Neural crest cell (in vitro differentiated cells): ENCODE measurements at regions not wholly inside any gene's neighbourhood (a gene's known extent, or its start where the extent isn't known, plus 50 kb on each side); places are given as distances from the start of the nearest gene placed in this dataset.
"Not testable (repeated sequence)": the region's sequence is repeated elsewhere in the genome, so short reads cannot be mapped to it uniquely, and the experiment has no call there.

Experiments used
- DNase-seq: peaks from one replicate; pipeline ENCODE4 v3.0.0; 2021; ENCODE audit warnings: low read depth, mixed read lengths, low spot score
- H3K27ac Mint-ChIP-seq: one replicate; pipeline ENCODE4 v1.8.0; 2021; ENCODE audit warnings: mild to moderate bottlenecking, mixed read lengths; ENCODE audit not compliant: unreplicated experiment
- H3K27me3 Mint-ChIP-seq: 2 replicates; pipeline ENCODE4 v1.8.0; 2021; ENCODE audit warnings: low read depth, mild to moderate bottlenecking, mixed read lengths
- H3K36me3 Mint-ChIP-seq: 2 replicates; pipeline ENCODE4 v1.8.0; 2021; ENCODE audit warnings: low read depth, mild to moderate bottlenecking, mixed read lengths
- H3K4me1 Mint-ChIP-seq: 2 replicates; pipeline ENCODE4 v1.8.0; 2021; ENCODE audit warnings: mixed read lengths
- H3K4me3 Mint-ChIP-seq: one replicate; pipeline ENCODE4 v1.8.0; 2021; ENCODE audit warnings: mild to moderate bottlenecking, mixed read lengths
- H3K9me3 Mint-ChIP-seq: 2 replicates; pipeline ENCODE4 v1.8.0; 2021; ENCODE audit warnings: mixed read lengths
- TF ChIP-seq, protein P1 (sequence below): fragments of 200-600 bp; sonication (generic); conservative IDR thresholded peaks from 2 replicates; pipeline ENCODE4 v1.5.0; 2021; ENCODE audit warnings: antibody characterized with exemption, mild to moderate bottlenecking

DNA sequence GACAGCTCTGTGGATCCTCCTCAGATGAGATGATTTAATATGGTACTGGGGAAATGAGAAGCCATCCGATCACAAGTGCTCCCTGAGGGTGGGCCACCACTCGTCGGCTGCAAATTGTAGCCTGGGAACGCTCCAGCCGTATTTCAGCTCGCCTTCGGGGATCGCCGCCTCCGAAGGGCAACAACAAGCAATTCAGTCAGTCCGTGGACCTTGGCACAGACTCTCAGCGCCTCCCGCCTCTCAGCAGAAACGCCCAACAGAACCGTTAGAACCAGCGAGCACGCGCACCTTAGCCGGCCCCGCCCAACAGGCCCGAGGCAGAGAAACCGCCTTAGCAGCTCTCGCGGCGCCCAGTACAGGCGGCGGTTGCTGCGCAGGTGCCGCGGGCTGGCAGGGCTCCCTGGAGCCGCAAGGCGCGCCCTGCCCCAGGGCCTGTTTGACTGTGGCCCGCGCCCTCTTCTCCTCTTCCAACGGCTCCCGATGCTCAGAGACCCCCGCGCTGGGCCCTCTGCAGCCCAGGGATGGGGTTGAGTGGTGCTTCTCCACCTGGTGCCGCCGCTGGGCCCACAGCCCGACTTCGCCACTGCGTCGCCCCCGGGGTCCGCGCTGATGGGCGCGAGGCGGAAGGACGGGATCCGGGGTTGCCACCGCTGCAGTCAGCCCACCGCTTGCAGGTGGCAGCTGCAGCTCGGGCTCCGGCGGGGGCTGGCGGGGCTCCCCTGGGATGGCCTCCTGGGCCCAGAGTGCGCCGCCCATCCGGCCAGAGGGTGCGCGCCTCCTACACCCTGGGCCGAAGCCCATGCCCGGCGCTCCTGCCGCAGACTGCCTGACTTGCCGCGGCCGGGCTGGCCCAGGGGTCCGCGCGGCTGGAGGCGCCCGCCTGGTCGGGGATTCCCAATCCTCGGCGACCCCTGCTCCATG, 77.9 kb upstream of the PABPC3 start:
- not testable (repeated sequence) for H3K4me1 Mint-ChIP-seq, H3K36me3 Mint-ChIP-seq, H3K27ac Mint-ChIP-seq, H3K9me3 Mint-ChIP-seq, DNase-seq
- peak overlapping the region; percentile 85 for H3K4me3 Mint-ChIP-seq
- H3K27me3 Mint-ChIP-seq, result peaks cover 68% of the 10 kb centered on the region

DNA sequence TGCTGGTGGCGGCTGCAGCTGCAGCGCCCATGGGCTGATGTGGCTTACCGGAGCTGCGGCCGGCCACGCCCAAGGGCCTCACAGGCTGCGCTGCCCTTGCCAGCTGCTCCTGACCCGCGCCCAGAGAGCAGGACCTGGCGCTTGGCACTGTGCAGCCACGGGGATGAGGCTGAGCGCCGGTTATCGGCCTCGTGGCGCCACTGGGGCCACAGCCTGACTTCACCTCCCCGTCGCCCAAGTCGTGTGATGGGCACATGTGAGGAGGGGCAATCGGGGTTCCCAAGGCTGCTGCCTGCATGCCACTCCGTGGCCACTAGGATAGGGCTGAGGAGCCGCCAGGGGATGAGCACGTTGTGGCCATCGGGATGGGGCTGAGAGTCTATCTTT, 77.2 kb upstream of the PABPC3 start:
- no peak for DNase-seq
- Mint-ChIP-seq H3K9me3 (no peaks in the 10 kb centered on the region), H3K27me3 (peaks cover 68% of the 10 kb centered on the region), H3K36me3 (no peaks in the 10 kb centered on the region), H3K4me3 (peak overlapping the region; percentile 34), H3K4me1 (peaks cover 8% of the 10 kb centered on the region), H3K27ac (no peak overlapping the region)
- TF ChIP-seq, protein P1, sequence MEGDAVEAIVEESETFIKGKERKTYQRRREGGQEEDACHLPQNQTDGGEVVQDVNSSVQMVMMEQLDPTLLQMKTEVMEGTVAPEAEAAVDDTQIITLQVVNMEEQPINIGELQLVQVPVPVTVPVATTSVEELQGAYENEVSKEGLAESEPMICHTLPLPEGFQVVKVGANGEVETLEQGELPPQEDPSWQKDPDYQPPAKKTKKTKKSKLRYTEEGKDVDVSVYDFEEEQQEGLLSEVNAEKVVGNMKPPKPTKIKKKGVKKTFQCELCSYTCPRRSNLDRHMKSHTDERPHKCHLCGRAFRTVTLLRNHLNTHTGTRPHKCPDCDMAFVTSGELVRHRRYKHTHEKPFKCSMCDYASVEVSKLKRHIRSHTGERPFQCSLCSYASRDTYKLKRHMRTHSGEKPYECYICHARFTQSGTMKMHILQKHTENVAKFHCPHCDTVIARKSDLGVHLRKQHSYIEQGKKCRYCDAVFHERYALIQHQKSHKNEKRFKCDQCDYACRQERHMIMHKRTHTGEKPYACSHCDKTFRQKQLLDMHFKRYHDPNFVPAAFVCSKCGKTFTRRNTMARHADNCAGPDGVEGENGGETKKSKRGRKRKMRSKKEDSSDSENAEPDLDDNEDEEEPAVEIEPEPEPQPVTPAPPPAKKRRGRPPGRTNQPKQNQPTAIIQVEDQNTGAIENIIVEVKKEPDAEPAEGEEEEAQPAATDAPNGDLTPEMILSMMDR, result no peak

DNA sequence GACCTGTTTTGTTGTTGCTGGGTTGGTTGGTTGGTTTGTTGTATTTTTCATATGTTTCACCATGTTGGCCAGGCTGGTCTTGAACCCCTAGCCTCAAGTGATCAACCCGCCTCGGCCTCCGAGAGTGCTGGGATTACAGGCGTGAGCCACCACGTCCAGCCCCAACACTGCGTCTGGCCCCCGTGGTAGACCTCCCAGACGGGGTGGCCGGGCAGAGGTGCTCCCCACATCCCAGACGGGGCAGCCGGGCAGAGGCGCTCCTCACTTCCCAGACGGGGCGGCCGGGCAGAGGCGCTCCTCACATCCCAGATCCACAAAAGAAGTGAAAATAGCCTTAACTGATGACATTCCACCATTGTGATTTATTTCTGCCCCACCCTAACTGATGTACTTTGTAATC, 76.2 kb upstream of the PABPC3 start:
- H3K27me3 Mint-ChIP-seq, result peaks cover 73% of the 10 kb centered on the region
- peak overlapping the region; percentile 71 for H3K4me3 Mint-ChIP-seq

DNA sequence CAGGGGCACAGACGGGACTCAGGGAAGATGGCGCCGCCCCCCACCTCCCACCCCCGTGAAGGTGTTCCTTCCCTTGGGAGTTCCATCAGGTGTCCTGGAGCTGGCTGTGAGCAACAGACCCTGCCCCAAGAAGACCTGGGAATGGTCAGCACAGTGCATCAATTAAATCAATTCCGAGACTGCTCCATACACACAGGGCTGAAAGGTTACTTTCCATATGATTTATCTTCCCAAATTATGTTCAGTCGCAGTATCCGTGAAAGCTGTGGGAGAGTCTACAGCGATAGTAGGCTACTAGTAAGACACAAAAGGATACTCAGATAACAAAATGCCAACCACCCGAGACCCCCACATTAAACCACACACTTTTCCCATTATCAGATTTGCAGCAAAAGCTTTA, 71.8 kb upstream of the PABPC3 start:
- Mint-ChIP-seq H3K27me3 (peaks cover 53% of the 10 kb centered on the region), H3K4me1 (peaks cover 3% of the 10 kb centered on the region), H3K27ac (no peak overlapping the region), H3K9me3 (no peaks in the 10 kb centered on the region), H3K36me3 (no peaks in the 10 kb centered on the region), H3K4me3 (no peak overlapping the region)
- TF ChIP-seq, protein P1, result no peak
- DNase-seq, result no peak

More for the DNA sequence above, 76.2 kb upstream of the PABPC3 start:
- H3K27ac Mint-ChIP-seq, H3K36me3 Mint-ChIP-seq, H3K4me1 Mint-ChIP-seq, DNase-seq, H3K9me3 Mint-ChIP-seq: not testable (repeated sequence)

DNA sequence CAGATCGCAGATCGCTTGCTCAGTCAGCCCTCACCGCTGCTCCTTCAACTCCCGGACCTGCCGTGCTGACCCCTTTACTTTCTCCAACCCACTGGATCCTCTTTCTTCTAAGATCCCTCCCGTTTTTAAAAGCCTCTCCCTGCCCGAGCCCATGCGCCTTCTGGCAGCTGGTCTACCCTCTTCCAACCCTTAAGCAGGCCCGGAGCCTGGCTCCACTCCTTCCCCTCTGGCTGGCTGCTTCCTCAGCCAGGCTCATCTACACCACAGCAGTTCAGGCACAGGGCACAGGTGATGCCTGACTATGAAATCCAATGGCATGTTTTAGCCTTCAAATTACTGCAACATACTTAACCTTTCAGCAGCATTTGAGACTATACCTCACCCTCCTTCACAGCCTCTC, 63.8 kb upstream of the PABPC3 start:
- H3K27ac Mint-ChIP-seq, result no peak overlapping the region
- no peaks in the 10 kb centered on the region for H3K9me3 Mint-ChIP-seq
- H3K4me1 Mint-ChIP-seq, result no peaks in the 10 kb centered on the region
- peaks cover 6% of the 10 kb centered on the region for H3K27me3 Mint-ChIP-seq
- TF ChIP-seq, protein P1, result no peak
- H3K36me3 Mint-ChIP-seq, result no peaks in the 10 kb centered on the region
- H3K4me3 Mint-ChIP-seq, result no peak overlapping the region
- no peak for DNase-seq

DNA sequence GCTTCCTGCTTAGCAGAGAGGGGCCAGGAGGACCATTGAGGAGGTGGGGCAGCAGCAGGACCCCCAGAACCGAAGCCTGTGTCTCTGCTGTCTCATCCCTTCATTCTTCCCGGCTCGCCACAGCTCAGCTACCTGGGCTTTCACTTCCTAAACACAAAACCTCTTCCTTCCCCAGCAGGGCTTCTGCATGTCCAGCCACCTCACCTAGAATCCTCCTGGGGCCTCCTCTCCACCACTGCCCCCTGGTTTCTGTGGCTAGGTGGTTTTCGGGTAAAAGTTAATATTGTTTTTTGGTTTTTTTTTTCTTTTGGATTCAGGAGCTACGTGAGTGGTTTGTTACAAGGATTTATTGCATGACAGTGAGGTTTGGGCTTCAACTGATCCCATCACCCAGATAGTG, 61.8 kb upstream of the PABPC3 start:
- DNase-seq, result no peak
- Mint-ChIP-seq H3K4me3 (no peak overlapping the region), H3K4me1 (no peaks in the 10 kb centered on the region), H3K27me3 (peaks cover 3% of the 10 kb centered on the region), H3K36me3 (peaks cover 2% of the 10 kb centered on the region), H3K27ac (no peak overlapping the region), H3K9me3 (no peaks in the 10 kb centered on the region)
- TF ChIP-seq, protein P1, result no peak
